ENCODE measurements at regions not wholly inside any gene's neighbourhood (a gene's known extent, or its start where the extent isn't known, plus 50 kb on each side); places are given as distances from the start of the nearest gene placed in this dataset.
"Not testable (repeated sequence)": the region's sequence is repeated elsewhere in the genome, so short reads cannot be mapped to it uniquely, and the experiment has no call there.

DNA sequence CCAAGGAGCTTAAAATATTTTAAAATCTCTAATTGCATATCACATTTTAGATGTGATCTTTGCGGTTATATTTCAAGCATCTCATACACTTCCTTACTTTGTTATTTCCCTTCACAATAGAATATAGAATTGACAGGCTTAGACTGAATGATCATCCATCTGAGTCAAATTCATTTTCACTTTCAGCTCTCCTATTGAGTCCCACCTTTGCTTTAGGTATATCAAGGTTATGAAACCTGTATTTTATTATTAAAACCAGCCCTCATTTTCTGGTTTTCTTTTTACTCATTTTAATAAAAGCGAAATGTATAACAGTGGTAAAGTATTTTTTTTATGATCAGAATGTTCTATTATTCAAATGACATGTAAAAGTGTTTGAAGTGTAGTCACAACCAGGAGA lies 162.9 kb upstream of the KYNU start:
- no peak for DNase-seq (ENCODE audit: low spot score)

DNA sequence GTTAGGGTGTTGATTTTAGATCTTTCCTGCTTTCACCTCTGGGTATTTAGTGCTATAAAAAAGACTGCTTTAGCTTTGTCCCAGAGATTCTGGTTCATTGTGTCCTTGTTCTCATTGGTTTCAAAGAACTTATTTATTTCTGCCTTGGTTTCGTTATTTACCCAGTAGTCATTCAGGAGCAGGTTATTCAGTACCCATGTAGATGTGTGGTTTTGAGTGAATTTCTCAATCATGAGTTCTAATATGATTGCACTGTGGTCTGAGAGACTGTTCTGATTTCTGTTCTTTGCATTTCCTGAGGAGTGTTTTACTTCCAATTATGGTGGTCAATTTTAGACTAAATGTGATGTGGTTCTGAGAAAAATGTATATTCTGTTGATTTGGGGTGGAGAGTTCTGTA lies 167.1 kb upstream of the KYNU start:
- DNase-seq (ENCODE audit: low spot score) = no peak

- DNase-seq (ENCODE audit: low spot score) = no peak
Measured at GRCh38 chr2:142707318-142707717, 170.1 kb upstream of the KYNU start.

DNA sequence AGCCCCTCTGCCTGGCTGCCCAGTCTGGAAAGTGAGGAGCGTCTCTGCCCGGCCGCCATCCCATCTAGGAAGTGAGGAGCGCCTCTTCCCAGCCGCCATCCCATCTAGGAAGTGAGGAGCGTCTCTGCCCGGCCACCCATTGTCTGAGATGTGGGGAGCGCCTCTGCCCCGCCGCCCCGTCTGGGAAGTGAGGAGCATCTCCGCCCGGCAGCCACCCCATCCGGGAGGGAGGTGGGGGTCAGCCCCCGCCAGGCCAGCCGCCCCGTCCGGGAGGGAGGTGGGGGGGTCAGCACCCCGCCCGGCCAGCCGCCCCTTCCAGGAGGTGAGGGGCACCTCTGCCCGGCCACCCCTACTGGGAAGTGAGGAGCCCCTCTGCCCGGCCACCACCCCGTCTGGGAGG lies 175.1 kb upstream of the KYNU start:
- DNase-seq (ENCODE audit: low spot score) = not testable (repeated sequence)

DNA sequence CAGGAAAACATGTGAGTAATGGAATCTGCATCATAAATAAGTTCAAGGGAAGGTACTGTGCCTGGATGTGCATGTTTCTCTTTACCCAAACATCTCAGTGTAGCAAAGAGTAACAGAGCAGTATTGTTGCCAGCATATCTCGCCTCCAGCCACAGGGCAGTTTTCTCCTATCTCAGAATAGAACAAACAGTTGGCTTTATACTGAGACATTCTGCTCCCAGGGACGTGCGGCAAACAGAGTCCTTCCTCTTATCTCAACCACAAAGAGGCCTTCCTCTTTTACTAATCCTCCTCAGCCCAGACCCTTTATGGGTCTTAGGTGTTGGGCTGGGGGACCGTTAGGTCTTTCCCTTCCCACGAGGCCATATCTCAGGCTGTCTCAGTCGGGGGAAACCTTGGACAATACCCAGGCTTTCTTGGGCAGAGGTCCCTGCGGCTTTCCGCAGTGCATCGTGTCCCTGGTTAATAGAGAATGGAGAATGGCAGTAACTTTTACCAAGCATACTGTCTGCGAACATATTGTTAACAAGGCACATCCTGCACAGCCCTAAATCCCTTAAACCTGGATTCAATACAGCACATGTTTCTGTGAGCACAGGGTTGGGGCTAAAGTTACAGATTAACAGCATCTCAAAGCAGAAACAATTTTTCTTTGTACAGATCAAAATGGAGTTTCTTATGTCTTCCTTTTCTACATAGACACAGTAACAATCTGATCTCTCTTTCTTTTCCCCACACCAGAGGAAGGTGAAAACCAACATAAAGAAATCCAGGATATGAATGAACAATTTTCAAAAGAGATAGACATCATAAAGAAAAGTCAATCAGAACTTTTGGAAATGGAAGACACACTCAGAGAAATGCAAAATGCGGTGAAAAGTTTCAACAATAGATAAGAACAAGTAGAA lies 181.9 kb upstream of the KYNU start:
- DNase-seq (ENCODE audit: low spot score) = not testable (repeated sequence)

- DNase-seq (ENCODE audit: low spot score) = no peak
Measured at GRCh38 chr2:142694282-142694681, 183.2 kb upstream of the KYNU start.

DNA sequence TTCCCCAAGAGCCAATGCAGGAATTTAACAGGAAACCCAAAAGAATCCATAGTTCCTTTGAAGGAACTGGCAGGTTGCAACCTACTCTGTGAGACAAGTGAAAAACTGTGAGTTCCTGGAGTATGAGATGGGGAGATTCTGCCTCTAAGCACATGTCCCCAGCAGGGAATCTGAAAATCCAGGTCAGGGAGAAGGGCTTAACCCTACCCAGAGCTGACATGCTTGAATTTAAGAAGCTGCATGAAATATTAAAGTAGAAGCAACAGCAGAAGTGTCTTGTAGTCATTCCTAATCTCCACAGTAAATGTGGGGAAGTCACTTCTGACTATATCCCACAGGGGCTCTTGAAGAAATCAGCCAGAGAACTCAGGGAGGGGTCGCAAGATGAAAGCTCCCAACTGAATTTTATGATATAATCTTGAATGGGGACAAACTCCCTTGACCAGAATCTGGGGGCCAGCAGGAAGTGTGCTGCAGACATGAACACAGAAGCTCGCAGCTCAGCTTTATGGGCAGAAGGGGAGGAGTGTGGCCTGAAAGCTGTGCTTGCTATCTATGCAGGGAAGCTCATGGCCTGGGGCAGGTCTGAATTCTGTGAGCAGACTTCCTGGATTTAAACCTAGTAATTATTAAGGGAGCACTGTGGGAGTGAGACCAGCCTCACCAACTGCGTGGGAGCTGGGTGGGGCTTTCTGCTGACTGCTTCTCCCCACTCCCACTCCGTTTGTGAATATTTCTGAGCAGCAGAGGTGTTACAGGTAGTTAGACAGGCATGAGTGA lies 184.1 kb upstream of the KYNU start:
- DNase-seq (ENCODE audit: low spot score) = no peak

DNA sequence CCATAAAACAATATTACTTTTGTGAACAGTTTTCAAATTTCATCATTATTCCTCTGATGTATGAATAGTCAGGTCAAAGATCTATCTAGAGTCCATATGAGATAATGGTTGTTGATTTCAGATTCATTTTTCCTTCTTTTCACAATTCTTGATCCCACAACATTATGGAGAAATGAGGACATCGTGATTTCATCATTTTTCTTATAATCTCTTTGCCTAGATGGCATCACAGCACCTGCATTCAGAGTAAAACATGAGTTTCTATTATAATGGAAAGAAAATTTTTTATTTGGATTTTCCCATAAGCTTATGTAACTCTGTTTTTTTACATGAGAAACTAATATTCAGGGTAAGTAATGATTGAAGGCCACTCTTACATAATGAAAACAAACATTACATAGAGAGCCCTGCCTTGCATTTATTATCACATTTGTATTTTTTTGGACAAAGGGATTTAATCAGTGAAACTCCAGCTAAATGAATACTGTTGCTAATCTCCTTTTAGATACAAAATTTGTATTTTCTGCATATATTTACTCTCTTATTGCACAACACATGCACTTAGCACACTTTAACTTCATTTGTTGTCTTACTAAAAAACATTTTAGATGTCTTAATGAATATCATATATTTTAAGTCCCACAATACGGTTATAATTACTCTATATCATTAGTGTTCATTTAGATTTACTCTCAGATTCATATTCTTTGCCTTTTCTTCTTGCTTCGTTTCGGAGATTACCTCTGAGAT lies 188.4 kb upstream of the KYNU start:
- no peak for DNase-seq (ENCODE audit: low spot score)

DNA sequence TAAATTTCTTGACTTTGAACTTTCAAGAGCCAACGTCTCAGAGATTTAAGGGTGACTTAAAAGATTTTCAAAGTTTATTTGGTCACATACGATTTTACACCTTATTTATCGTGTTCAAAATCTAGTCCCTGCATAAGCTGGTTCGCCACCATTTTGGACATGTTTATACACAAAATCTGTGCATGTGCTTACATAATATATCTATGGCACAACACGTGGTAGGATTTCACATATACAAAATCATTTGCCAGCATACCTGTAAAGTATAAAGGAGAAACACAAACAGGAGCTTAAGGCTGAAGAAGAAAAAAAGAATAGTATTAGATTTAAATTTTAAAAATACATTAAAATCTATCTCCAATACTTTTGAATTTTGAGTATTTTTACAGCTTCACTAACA lies 190.0 kb upstream of the KYNU start:
- DNase-seq (ENCODE audit: low spot score) = no peak

DNA sequence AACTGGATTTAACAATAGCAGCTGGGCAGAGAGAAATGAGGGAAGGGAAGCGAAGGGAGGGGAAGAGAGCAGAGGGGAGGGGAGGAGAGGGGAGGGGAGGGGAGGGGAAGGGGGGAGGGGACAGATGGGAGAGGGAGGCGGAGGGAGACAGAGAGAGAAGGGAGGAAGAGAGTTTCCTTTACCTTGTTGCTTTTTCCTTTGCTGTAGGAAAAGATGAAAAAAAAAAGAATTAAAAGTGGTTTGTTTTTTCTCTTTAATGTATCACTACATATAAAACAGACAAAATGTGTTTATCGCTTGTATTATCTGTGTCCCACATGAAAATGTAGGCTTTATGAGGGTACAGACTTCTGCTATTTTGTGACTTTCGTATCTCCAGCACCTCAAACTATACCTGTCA lies 190.4 kb upstream of the KYNU start:
- DNase-seq (ENCODE audit: low spot score) = no peak

DNA sequence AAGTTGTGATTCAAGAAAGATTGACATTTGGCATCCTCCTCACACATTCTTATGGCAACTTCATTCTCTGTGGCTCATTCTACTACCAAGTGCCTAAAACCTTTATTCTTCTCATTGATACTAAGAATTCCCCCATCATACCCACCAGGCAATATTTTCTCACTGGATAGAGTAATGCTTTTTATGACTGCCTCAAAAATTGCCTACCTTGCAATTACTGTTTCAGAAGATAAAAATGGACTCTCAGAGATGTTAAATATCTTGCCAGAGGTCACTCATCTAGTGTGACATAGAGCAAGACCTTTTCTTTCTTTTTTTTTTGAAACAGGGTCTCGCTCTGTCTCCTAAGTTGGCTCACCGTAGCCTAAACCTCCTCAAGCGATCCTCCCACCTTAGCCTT lies 192.8 kb upstream of the KYNU start:
- no peak for DNase-seq (ENCODE audit: low spot score)

DNA sequence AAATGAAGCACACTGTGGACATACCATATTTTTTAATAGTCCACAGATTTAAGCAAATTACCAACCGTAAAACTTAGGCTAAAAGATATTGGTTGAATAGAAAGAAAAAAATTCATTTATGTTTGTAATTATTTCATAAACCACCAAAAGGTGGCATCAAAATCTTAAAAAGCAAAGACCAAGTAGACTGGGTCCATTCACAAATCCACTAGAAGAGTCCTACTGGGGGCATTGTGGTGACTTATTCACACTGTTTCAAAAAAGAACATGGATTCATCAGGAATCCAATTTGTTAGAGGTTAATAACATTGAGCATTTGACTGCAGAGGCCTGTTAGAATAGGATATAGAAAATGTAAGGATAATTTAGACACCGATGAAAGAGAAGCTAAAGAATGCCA lies 194.9 kb upstream of the KYNU start:
- no peak for DNase-seq (ENCODE audit: low spot score)

GRCh38 chr2:142681952-142682351 lies 195.5 kb upstream of the KYNU start:
- DNase-seq (ENCODE audit: low spot score) = no peak

DNA sequence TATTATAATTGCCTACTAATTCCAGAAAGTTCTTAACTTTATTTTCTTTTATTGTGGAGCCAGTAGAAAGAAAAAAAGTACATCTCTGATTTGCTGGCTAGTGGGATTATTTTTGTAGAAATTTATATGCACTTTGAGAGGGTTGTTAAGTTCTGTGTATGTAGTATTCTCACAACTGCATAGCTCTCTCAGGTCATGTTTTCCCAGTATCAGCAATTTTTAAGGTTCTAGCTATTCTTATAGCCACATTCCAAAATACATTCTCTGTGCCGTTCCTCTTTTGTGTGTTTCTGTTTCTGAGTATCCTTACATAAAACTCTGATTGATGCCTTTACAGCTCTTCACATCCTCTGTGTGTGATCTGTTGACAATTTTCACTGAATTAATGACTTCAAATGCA lies 199.3 kb upstream of the KYNU start:
- no peak for DNase-seq (ENCODE audit: low spot score)

GRCh38 chr2:142675398-142675797 lies 202.1 kb upstream of the KYNU start:
- DNase-seq (ENCODE audit: low spot score) = no peak

- DNase-seq (ENCODE audit: low spot score) = no peak
Measured at GRCh38 chr2:142673836-142674235, 203.6 kb upstream of the KYNU start.

DNA sequence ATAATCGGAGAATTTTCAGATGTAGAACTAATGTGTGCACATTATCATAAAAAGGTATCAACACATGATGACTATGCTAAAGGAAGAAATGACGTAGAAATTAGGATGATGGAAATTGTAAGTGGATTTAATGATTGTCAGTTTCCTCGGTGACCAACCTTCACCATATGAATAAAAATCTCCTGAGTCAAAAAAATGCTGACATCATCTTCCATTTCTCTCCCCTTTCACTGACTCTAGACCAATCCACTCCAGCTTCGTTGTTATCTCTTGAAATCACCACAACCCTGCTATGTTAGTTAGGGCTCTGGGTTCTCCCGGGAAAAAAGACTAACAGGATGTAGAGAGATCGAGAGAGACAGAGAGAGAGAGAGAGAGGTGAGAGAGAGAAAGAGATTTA lies 204.8 kb upstream of the KYNU start:
- DNase-seq (ENCODE audit: low spot score) = no peak

DNA sequence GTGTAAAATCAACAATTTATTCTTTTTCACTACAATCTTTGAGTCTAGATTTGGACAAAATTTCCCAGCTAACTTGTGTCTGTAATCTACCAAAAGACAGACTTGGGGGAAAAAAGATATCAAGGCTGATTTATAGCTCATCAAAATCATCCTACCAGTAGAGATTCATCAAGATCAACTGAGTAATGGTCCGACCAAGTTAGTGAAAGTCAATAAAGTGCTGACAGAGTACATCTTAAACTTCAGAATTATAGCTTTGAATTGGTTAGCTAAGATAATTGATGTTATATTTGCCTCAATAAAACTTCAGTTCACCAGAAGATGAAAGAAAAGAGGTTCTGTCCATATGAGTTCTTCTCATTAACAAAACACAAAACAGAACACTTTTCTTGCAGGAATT lies 207.1 kb upstream of the KYNU start:
- DNase-seq (ENCODE audit: low spot score) = no peak

DNA sequence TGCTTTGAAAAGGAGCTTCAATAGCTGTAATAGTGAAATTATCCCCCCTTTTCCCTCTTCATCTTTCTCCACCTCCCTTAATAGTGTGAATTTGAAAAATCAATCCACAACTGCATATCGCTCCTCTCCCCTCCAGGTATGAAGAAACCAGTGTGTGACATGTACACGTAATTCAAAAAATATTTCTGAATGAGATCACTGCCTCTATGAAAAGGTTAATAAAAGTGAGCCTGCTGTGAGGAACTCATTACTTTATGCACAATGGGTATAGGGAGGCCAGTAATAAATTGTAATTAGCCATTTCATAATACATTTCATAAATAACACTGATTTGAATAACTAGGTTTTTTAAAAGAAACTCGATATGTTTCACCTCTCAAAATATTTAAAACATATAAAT lies 209.0 kb upstream of the KYNU start:
- DNase-seq (ENCODE audit: low spot score) = no peak

DNA sequence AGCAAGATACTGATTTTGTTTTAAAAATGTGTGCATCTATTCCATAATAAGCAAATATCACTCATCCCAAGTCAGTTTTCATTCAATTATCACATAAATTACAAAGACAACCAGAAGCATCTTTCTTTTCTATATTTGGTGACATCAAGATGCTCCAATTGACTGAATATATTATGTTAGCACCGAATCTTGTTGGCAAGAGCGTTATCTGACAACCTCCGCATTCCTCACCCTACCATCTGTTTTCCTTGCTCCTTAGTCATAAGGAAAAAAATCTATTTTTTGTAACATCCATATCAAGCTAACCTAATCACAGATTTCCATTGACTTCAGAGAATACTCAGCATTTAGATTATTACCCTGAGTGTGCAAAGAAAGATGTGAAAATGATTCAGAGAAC lies 212.2 kb upstream of the KYNU start:
- DNase-seq (ENCODE audit: low spot score) = no peak

- DNase-seq (ENCODE audit: low spot score) = no peak
Measured at GRCh38 chr2:142650601-142651000, 226.9 kb upstream of the KYNU start.

DNA sequence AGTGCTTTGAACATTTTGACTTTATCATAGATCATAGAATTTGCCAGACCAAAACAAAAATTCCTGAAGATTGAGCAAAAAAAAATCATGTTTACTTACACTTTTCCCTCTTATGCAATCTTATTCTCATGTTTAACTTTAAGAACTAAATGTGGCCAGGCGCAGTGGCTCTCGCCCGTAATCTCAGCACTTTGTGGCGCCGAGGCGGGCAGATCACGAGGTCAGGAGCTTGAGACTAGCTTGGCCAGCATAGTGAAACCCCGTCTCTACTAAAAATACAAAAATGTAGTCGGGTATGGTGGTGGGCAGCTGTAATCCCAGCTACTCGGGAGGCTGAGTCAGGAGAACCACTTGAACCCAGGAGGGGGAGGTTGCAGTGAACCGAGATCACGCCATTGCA lies 227.9 kb upstream of the KYNU start:
- no peak for DNase-seq (ENCODE audit: low spot score)

DNA sequence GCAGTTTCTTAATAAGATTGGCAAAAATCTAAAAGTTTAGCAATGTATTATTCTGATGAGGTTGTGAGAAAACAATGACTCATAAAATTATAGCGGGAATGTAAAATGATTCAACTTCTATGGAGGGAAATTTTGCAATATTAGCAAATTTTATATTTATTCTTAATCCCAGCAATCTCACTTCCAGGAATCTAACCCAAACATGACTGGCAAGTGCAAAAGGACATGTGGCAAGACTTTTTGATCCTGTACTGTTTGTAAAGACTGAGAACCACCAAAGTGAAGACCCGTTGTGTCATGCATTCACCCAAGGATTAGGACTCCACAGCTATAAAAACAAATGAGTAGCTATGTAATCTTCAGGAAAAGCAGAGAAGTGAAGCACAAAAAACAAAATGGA lies 234.8 kb upstream of the KYNU start:
- DNase-seq (ENCODE audit: low spot score) = no peak

All from HuH-7.5 (cell line).